Activated CD4-positive, alpha-beta T cell treated with anti-CD3 and anti-CD28 coated beads for 48 hours (primary cell): ENCODE measurements at regions not wholly inside any gene's neighbourhood (a gene's known extent, or its start where the extent isn't known, plus 50 kb on each side); places are given as distances from the start of the nearest gene placed in this dataset.
"Not testable (repeated sequence)": the region's sequence is repeated elsewhere in the genome, so short reads cannot be mapped to it uniquely, and the experiment has no call there.

Experiments used
- DNase-seq: peaks from one replicate; pipeline ENCODE4 v3.0.0-alpha.2; 2020

GRCh38 chr6:76942203-76942966 is 520.9 kb downstream of the HTR1B start:
- DNase-seq = no peak

GRCh38 chr6:76940191-76940590 is 523.1 kb downstream of the HTR1B start:
- DNase-seq = no peak

- DNase-seq = no peak
Measured at GRCh38 chr6:76914737-76915136, 548.6 kb downstream of the HTR1B start.

- not testable (repeated sequence) for DNase-seq
Measured at GRCh38 chr6:76905541-76905940, 557.8 kb downstream of the HTR1B start.

GRCh38 chr6:76892542-76892941 is 570.7 kb downstream of the HTR1B start:
- no peak for DNase-seq

- no peak for DNase-seq
Measured at GRCh38 chr6:76888351-76888750, 574.9 kb downstream of the HTR1B start.

GRCh38 chr6:76886900-76887299 is 576.4 kb downstream of the HTR1B start:
- no peak for DNase-seq

- DNase-seq = no peak
Measured at GRCh38 chr6:76885861-76886301, 577.4 kb downstream of the HTR1B start.

GRCh38 chr6:76881414-76881813 is 581.9 kb downstream of the HTR1B start:
- no peak for DNase-seq

- DNase-seq = no peak
Measured at GRCh38 chr6:76876922-76877553, 586.3 kb downstream of the HTR1B start.

- not testable (repeated sequence) for DNase-seq
Measured at GRCh38 chr6:76876430-76876829, 586.9 kb downstream of the HTR1B start.

GRCh38 chr6:76867182-76867581 is 596.1 kb downstream of the HTR1B start:
- DNase-seq = no peak

- DNase-seq = no peak
Measured at GRCh38 chr6:76866091-76866915, 597.0 kb downstream of the HTR1B start.

GRCh38 chr6:76862936-76863335 is 600.4 kb downstream of the HTR1B start:
- DNase-seq = no peak

- peak; percentile 4 for DNase-seq
Measured at GRCh38 chr6:76861403-76861802, 601.9 kb downstream of the HTR1B start.

- no peak for DNase-seq
Measured at GRCh38 chr6:76856065-76856464, 607.2 kb downstream of the HTR1B start.

- no peak for DNase-seq
Measured at GRCh38 chr6:76852776-76853175, 610.5 kb downstream of the HTR1B start.

- DNase-seq = not testable (repeated sequence)
Measured at GRCh38 chr6:76849274-76849970, 613.9 kb downstream of the HTR1B start.

- no peak for DNase-seq
Measured at GRCh38 chr6:76843054-76843822, 620.1 kb downstream of the HTR1B start.

GRCh38 chr6:76840865-76841264 is 622.4 kb downstream of the HTR1B start:
- no peak for DNase-seq

- no peak for DNase-seq
Measured at GRCh38 chr6:76840041-76840745, 623.1 kb downstream of the HTR1B start.
